Stimulated activated naive CD4-positive, alpha-beta T cell (primary cell): ENCODE measurements at regions not wholly inside any gene's neighbourhood (a gene's known extent, or its start where the extent isn't known, plus 50 kb on each side); places are given as distances from the start of the nearest gene placed in this dataset.
A peak's percentile ranks its signal among the peaks of the same experiment; 100 is the strongest.

Experiments used
- DNase-seq, 6 experiments: peaks; one replicate each; lab custom pipeline; 2025; lab: John Stamatoyannopoulos, UW

GRCh38 chr6:142681099-142681498 is 263.9 kb downstream of the HIVEP2 start:
- DNase-seq = no peak

GRCh38 chr6:142682985-142683384 is 262.0 kb downstream of the HIVEP2 start:
- DNase-seq = no peak

GRCh38 chr6:142683714-142684141 is 261.2 kb downstream of the HIVEP2 start:
- DNase-seq = no peak

- DNase-seq = no peak
These were observed 260.6 kb downstream of the HIVEP2 start for GRCh38 chr6:142684371-142684770.

GRCh38 chr6:142685852-142686506 is 259.0 kb downstream of the HIVEP2 start:
- DNase-seq = peak in 5 of 6 experiments; percentile 2 to 53 (median 24)

- DNase-seq = no peak
These were observed 258.5 kb downstream of the HIVEP2 start for GRCh38 chr6:142686507-142686887.

- DNase-seq = peak; percentile 39 to 76 (median 48)
These were observed 252.0 kb downstream of the HIVEP2 start for GRCh38 chr6:142692942-142693341.

- no peak for DNase-seq
These were observed 251.5 kb downstream of the HIVEP2 start for GRCh38 chr6:142693441-142693840.

- DNase-seq = no peak
These were observed 250.9 kb downstream of the HIVEP2 start for GRCh38 chr6:142694054-142694453.

- no peak for DNase-seq
These were observed 250.0 kb downstream of the HIVEP2 start for GRCh38 chr6:142695016-142695415.

- no peak for DNase-seq
These were observed 248.6 kb downstream of the HIVEP2 start for GRCh38 chr6:142696123-142697000.

- no peak for DNase-seq
These were observed 248.0 kb downstream of the HIVEP2 start for GRCh38 chr6:142697001-142697335.

GRCh38 chr6:142697922-142698321 is 247.1 kb downstream of the HIVEP2 start:
- no peak for DNase-seq

GRCh38 chr6:142698751-142699150 is 246.2 kb downstream of the HIVEP2 start:
- no peak for DNase-seq

GRCh38 chr6:142699391-142699790 is 245.6 kb downstream of the HIVEP2 start:
- DNase-seq = no peak

- no peak for DNase-seq
These were observed 244.9 kb downstream of the HIVEP2 start for GRCh38 chr6:142700032-142700431.

GRCh38 chr6:142700671-142701312 is 244.2 kb downstream of the HIVEP2 start:
- DNase-seq = no peak
